Loucy (cell line): ENCODE measurements at regions not wholly inside any gene's neighbourhood (a gene's known extent, or its start where the extent isn't known, plus 50 kb on each side); places are given as distances from the start of the nearest gene placed in this dataset.

ENCODE experiments used
- CTCF ChIP-seq: fragments of 200-600 bp; sonication (generic); conservative IDR thresholded peaks from 2 replicates; pipeline ENCODE4 v1.5.1; 2014; ENCODE audit warnings: mild to moderate bottlenecking, antibody characterized with exemption, low read length
- EZH2phosphoT487 ChIP-seq: fragments of 200-600 bp; IDR thresholded peaks from 2 replicates; pipeline ENCODE4 v1.6.1; 2018; ENCODE audit warnings: antibody characterized with exemption, mild to moderate bottlenecking, moderate library complexity, borderline replicate concordance

- TF ChIP-seq CTCF (no peak), EZH2phosphoT487 (no peak)
Observed at GRCh38 chr7:25482631-25483030, 254.3 kb upstream of the NPVF start.
